ENCODE measurements at regions not wholly inside any gene's neighbourhood (a gene's known extent, or its start where the extent isn't known, plus 50 kb on each side); places are given as distances from the start of the nearest gene placed in this dataset.

DNA sequence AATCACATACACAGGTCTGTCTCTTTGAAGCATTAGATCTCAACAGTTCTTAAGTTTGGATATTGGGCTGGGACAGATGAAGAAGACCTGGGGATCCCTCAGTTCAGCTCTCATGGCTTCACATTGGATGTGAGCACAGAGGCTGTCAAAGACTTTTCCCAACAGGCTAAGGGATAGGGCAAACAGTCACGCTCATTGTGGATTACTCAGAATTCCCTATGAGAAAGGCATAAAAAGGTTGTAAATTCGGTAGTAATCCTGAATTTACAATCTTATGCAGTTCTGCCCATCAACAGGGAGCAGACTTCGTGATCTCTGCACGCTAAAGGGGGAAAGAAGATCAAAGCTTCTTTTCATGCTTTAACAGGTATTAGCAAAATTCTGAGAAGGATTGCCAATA lies 448.4 kb downstream of the DAD1 start:
- TF ChIP-seq, protein P1, sequence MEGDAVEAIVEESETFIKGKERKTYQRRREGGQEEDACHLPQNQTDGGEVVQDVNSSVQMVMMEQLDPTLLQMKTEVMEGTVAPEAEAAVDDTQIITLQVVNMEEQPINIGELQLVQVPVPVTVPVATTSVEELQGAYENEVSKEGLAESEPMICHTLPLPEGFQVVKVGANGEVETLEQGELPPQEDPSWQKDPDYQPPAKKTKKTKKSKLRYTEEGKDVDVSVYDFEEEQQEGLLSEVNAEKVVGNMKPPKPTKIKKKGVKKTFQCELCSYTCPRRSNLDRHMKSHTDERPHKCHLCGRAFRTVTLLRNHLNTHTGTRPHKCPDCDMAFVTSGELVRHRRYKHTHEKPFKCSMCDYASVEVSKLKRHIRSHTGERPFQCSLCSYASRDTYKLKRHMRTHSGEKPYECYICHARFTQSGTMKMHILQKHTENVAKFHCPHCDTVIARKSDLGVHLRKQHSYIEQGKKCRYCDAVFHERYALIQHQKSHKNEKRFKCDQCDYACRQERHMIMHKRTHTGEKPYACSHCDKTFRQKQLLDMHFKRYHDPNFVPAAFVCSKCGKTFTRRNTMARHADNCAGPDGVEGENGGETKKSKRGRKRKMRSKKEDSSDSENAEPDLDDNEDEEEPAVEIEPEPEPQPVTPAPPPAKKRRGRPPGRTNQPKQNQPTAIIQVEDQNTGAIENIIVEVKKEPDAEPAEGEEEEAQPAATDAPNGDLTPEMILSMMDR (IDR thresholded peaks at IDR 0.05; ENCODE audit: insufficient read depth, low read length) = no peak
- TF ChIP-seq, protein P2, sequence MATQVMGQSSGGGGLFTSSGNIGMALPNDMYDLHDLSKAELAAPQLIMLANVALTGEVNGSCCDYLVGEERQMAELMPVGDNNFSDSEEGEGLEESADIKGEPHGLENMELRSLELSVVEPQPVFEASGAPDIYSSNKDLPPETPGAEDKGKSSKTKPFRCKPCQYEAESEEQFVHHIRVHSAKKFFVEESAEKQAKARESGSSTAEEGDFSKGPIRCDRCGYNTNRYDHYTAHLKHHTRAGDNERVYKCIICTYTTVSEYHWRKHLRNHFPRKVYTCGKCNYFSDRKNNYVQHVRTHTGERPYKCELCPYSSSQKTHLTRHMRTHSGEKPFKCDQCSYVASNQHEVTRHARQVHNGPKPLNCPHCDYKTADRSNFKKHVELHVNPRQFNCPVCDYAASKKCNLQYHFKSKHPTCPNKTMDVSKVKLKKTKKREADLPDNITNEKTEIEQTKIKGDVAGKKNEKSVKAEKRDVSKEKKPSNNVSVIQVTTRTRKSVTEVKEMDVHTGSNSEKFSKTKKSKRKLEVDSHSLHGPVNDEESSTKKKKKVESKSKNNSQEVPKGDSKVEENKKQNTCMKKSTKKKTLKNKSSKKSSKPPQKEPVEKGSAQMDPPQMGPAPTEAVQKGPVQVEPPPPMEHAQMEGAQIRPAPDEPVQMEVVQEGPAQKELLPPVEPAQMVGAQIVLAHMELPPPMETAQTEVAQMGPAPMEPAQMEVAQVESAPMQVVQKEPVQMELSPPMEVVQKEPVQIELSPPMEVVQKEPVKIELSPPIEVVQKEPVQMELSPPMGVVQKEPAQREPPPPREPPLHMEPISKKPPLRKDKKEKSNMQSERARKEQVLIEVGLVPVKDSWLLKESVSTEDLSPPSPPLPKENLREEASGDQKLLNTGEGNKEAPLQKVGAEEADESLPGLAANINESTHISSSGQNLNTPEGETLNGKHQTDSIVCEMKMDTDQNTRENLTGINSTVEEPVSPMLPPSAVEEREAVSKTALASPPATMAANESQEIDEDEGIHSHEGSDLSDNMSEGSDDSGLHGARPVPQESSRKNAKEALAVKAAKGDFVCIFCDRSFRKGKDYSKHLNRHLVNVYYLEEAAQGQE (IDR thresholded peaks at IDR 0.05; ENCODE audit: insufficient replicate concordance, low read depth) = no peak
- TF ChIP-seq POLR2AphosphoS5 (IDR thresholded peaks at IDR 0.05; ENCODE audit: low read depth) = no peak
- no peak for TF ChIP-seq SPI1 (IDR thresholded peaks at IDR 0.05; ENCODE audit: borderline replicate concordance, low read depth)
